ENCODE measurements at regions not wholly inside any gene's neighbourhood (a gene's known extent, or its start where the extent isn't known, plus 50 kb on each side); places are given as distances from the start of the nearest gene placed in this dataset.
"Not testable (repeated sequence)": the region's sequence is repeated elsewhere in the genome, so short reads cannot be mapped to it uniquely, and the experiment has no call there.

GRCh38 chr14:106228541-106229158, 702.3 kb downstream of the TMEM121 start:
- H3K4me3 Mint-ChIP-seq = peak overlapping the region; percentile 58
- no peaks in the 10 kb centered on the region for H3K27me3 Mint-ChIP-seq
- ChIA-PET POLR2A (interaction anchor here (1.0 kb wide), 1 partner anchor 36 kb away, joined by 3 read pairs; no protein-coding TSS in a partner anchor), CTCF (interaction anchor here (0.9 to 3.3 kb wide), 9 partner anchors 8 to 189 kb away, joined by 3 to 25 read pairs (median 5); no protein-coding TSS in a partner anchor)
- intact Hi-C loops (cut with micrococcal nuclease) = no loop called here
- DNase-seq = peak; percentile 53
- no peaks in the 10 kb centered on the region for H3K36me3 Mint-ChIP-seq
- H3K27ac Mint-ChIP-seq = peak overlapping the region; percentile 72
- H3K4me1 Mint-ChIP-seq (ENCODE audit: low read depth) = peaks cover 45% of the 10 kb centered on the region
- no peaks in the 10 kb centered on the region for H3K9me3 Mint-ChIP-seq

GRCh38 chr14:106230071-106230470, 703.7 kb downstream of the TMEM121 start:
- POLR2A ChIA-PET = no interaction called here
- Mint-ChIP-seq H3K27ac (no peak overlapping the region), H3K9me3 (no peaks in the 10 kb centered on the region), H3K36me3 (no peaks in the 10 kb centered on the region), H3K4me3 (peak overlapping the region; percentile 12), H3K27me3 (no peaks in the 10 kb centered on the region), H3K4me1 (ENCODE audit: low read depth) (peaks cover 42% of the 10 kb centered on the region)
- intact Hi-C loops (cut with micrococcal nuclease) = no loop called here
- DNase-seq = no peak
- CTCF ChIA-PET = interaction anchor here (1.4 to 3.3 kb wide), 5 partner anchors 21 to 187 kb away, joined by 3 to 25 read pairs (median 7); no protein-coding TSS in a partner anchor

GRCh38 chr14:106233191-106233590, 706.8 kb downstream of the TMEM121 start:
- H3K9me3 Mint-ChIP-seq; H3K27me3 Mint-ChIP-seq; H3K27ac Mint-ChIP-seq; H3K4me3 Mint-ChIP-seq; intact Hi-C loops (cut with micrococcal nuclease); H3K36me3 Mint-ChIP-seq; DNase-seq; POLR2A ChIA-PET: not testable (repeated sequence)
- peaks cover 37% of the 10 kb centered on the region for H3K4me1 Mint-ChIP-seq (ENCODE audit: low read depth)
- CTCF ChIA-PET = interaction anchor here (0.5 to 2.3 kb wide), 12 partner anchors 8 to 260 kb away, joined by 3 to 10 read pairs (median 4); no protein-coding TSS in a partner anchor

- H3K36me3 Mint-ChIP-seq; H3K9me3 Mint-ChIP-seq; H3K4me3 Mint-ChIP-seq; H3K27ac Mint-ChIP-seq; intact Hi-C loops (cut with micrococcal nuclease); POLR2A ChIA-PET; H3K27me3 Mint-ChIP-seq: not testable (repeated sequence)
- H3K4me1 Mint-ChIP-seq (ENCODE audit: low read depth) = peaks cover 26% of the 10 kb centered on the region
- CTCF ChIA-PET = interaction anchor here (0.5 to 2.3 kb wide), 14 partner anchors 8 to 302 kb away, joined by 3 to 10 read pairs (median 4); no protein-coding TSS in a partner anchor
- peak; percentile 53 for DNase-seq
Observed at GRCh38 chr14:106234525-106235254, 708.3 kb downstream of the TMEM121 start.

- Mint-ChIP-seq H3K27me3 (peaks cover 3% of the 10 kb centered on the region), H3K36me3 (no peaks in the 10 kb centered on the region), H3K27ac (no peak overlapping the region), H3K9me3 (no peaks in the 10 kb centered on the region), H3K4me3 (no peak overlapping the region), H3K4me1 (ENCODE audit: low read depth) (peaks cover 22% of the 10 kb centered on the region)
- intact Hi-C loops (cut with micrococcal nuclease) = no loop called here
- ChIA-PET POLR2A (no interaction called here), CTCF (interaction anchor here (0.5 to 1.7 kb wide), 9 partner anchors 9 to 301 kb away, joined by 3 to 7 read pairs (median 3); no protein-coding TSS in a partner anchor)
- DNase-seq = no peak
Observed at GRCh38 chr14:106235356-106236159, 709.2 kb downstream of the TMEM121 start.

- ChIA-PET CTCF (interaction anchor here (4.1 kb wide), 1 partner anchor 9 kb away, joined by 27 read pairs; no protein-coding TSS in a partner anchor), POLR2A (no interaction called here)
- no peak overlapping the region for H3K4me3 Mint-ChIP-seq
- peaks cover 23% of the 10 kb centered on the region for H3K27me3 Mint-ChIP-seq
- H3K36me3 Mint-ChIP-seq = no peaks in the 10 kb centered on the region
- intact Hi-C loops (cut with micrococcal nuclease) = no loop called here
- no peaks in the 10 kb centered on the region for H3K9me3 Mint-ChIP-seq
- no peaks in the 10 kb centered on the region for H3K4me1 Mint-ChIP-seq (ENCODE audit: low read depth)
- no peak overlapping the region for H3K27ac Mint-ChIP-seq
- no peak for DNase-seq
Observed at GRCh38 chr14:106248321-106249192, 722.2 kb downstream of the TMEM121 start.

GRCh38 chr14:106253995-106254394, 727.6 kb downstream of the TMEM121 start:
- POLR2A ChIA-PET; H3K27ac Mint-ChIP-seq; H3K9me3 Mint-ChIP-seq; DNase-seq; H3K4me1 Mint-ChIP-seq (ENCODE audit: low read depth); H3K4me3 Mint-ChIP-seq; CTCF ChIA-PET; intact Hi-C loops (cut with micrococcal nuclease); H3K36me3 Mint-ChIP-seq: not testable (repeated sequence)
- peaks cover 25% of the 10 kb centered on the region for H3K27me3 Mint-ChIP-seq

- H3K4me1 Mint-ChIP-seq (ENCODE audit: low read depth); POLR2A ChIA-PET; H3K9me3 Mint-ChIP-seq; H3K36me3 Mint-ChIP-seq; H3K4me3 Mint-ChIP-seq; H3K27ac Mint-ChIP-seq; intact Hi-C loops (cut with micrococcal nuclease): not testable (repeated sequence)
- CTCF ChIA-PET = interaction anchor here (0.6 to 3.2 kb wide), 26 partner anchors 8 to 243 kb away, joined by 3 to 27 read pairs (median 5); no protein-coding TSS in a partner anchor
- H3K27me3 Mint-ChIP-seq = peaks cover 29% of the 10 kb centered on the region
- DNase-seq = peak; percentile 81
Observed at GRCh38 chr14:106257569-106257994, 731.2 kb downstream of the TMEM121 start.

- peak; percentile 90 for DNase-seq
- Mint-ChIP-seq H3K27ac (no peak overlapping the region), H3K9me3 (no peaks in the 10 kb centered on the region), H3K4me1 (ENCODE audit: low read depth) (peaks cover 8% of the 10 kb centered on the region), H3K27me3 (peaks cover 12% of the 10 kb centered on the region), H3K4me3 (no peak overlapping the region), H3K36me3 (no peaks in the 10 kb centered on the region)
- ChIA-PET POLR2A (no interaction called here), CTCF (interaction anchor here (0.5 to 2.4 kb wide), 12 partner anchors 9 to 150 kb away, joined by 3 to 11 read pairs (median 5); no protein-coding TSS in a partner anchor)
- intact Hi-C loops (cut with micrococcal nuclease) = loop anchor here (2.0 kb wide), 1 partner anchor 57 kb away; no protein-coding TSS in a partner anchor
Observed at GRCh38 chr14:106268013-106268727, 741.8 kb downstream of the TMEM121 start.

GRCh38 chr14:106269029-106269428, 742.6 kb downstream of the TMEM121 start:
- DNase-seq = no peak
- Mint-ChIP-seq H3K4me1 (ENCODE audit: low read depth) (peaks cover 8% of the 10 kb centered on the region), H3K9me3 (no peaks in the 10 kb centered on the region), H3K4me3 (no peak overlapping the region), H3K27ac (no peak overlapping the region), H3K36me3 (no peaks in the 10 kb centered on the region), H3K27me3 (peaks cover 10% of the 10 kb centered on the region)
- POLR2A ChIA-PET = no interaction called here
- intact Hi-C loops (cut with micrococcal nuclease) = loop anchor here (2.0 kb wide), 1 partner anchor 58 kb away; no protein-coding TSS in a partner anchor
- CTCF ChIA-PET = interaction anchor here (0.5 to 2.4 kb wide), 8 partner anchors 9 to 149 kb away, joined by 3 to 11 read pairs (median 4); no protein-coding TSS in a partner anchor

Measured in activated CD4-positive, alpha-beta memory T cell treated with anti-CD3 and anti-CD28 coated beads for 36 hours (primary cell).